RCC 7860 (cell line): ENCODE measurements at regions not wholly inside any gene's neighbourhood (a gene's known extent, or its start where the extent isn't known, plus 50 kb on each side); places are given as distances from the start of the nearest gene placed in this dataset.
"Not testable (repeated sequence)": the region's sequence is repeated elsewhere in the genome, so short reads cannot be mapped to it uniquely, and the experiment has no call there.

Source experiments
- DNase-seq: peaks from one replicate; pipeline ENCODE4 v3.0.0-alpha.2; 2015; ENCODE audit warnings: low spot score
- FAIRE-seq: peaks from 2 replicates; lab custom pipeline; 2012; peaks lifted over from hg19 to GRCh38; lab: Jason Lieb, UNC

GRCh38 chr7:66571568-66571967, 57.1 kb upstream of the KCTD7 start:
- DNase-seq (no peak), FAIRE-seq (no peak)

GRCh38 chr7:66573782-66574495, 54.7 kb upstream of the KCTD7 start:
- DNase-seq, FAIRE-seq: not testable (repeated sequence)

DNA sequence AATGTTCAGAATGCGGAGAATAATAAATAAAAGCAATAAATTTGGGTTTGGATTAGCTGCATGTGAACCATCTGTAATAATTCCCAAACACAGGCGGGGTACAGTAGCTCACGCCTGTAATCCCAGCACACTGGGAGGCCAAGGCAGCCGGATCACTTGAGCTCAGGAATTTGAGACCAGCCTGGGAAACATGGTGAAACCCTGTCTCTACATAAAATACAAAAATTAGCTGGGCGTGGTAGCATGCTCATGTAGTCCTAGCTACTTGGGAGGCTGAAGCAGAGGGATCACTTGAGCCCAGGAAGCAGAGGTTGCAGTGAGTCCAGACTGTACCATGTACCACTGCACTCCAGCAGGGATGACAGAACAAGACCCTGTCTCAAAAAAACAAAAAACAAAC, 53.9 kb upstream of the KCTD7 start:
- not testable (repeated sequence) for FAIRE-seq

GRCh38 chr7:66575398-66575797, 53.3 kb upstream of the KCTD7 start:
- no peak for FAIRE-seq
- no peak for DNase-seq

More for the DNA sequence above, 53.9 kb upstream of the KCTD7 start:
- DNase-seq: not testable (repeated sequence)

DNA sequence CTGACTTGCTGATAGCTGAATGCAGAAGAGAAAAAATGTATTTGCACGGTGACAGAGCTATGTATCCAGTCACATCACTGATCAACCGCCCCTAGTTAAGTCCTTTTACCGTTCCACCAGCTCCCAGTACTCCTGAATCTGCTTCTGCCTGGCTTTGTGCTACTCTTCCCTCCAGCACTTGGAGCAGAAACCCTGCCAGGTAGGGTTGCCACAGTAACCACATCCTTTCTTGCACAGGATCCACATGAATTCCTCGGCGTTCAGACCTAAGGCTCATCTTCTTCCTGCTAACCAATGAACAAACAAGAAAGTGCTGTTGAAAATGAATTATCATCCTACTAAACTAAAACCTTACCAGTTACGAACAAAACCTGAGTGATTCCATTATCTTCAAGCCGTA, 52.0 kb upstream of the KCTD7 start:
- DNase-seq: no peak
- FAIRE-seq: no peak
